Calu3 (cell line): ENCODE measurements at regions not wholly inside any gene's neighbourhood (a gene's known extent, or its start where the extent isn't known, plus 50 kb on each side); places are given as distances from the start of the nearest gene placed in this dataset.

Source experiments
- BruUV-seq: library from RNA; stranded (reverse); fragments of 400-500 nt; replicated peaks from 2 replicates; lab custom pipeline; 2021; lab: Mats Ljungman, UMichigan
- CTCF ChIA-PET: fragments of 300-600 bp; sonication (Branson Sonifier 250); formaldehyde crosslinking; loops from one replicate; lab custom pipeline; 2022; ENCODE audit warnings: antibody characterized with exemption; lab: Charles Lee
- DNase-seq: peaks from one replicate; pipeline ENCODE4 v3.0.0; 2022
- H3K27ac Mint-ChIP-seq: one replicate; pipeline ENCODE4 v1.8.0; 2022; ENCODE audit warnings: mixed read lengths; ENCODE audit not compliant: unreplicated experiment
- H3K27me3 Mint-ChIP-seq: one replicate; pipeline ENCODE4 v1.8.0; 2022; ENCODE audit warnings: mixed read lengths; ENCODE audit not compliant: unreplicated experiment
- H3K36me3 Mint-ChIP-seq: one replicate; pipeline ENCODE4 v1.8.0; 2022; ENCODE audit warnings: mild to moderate bottlenecking, moderate library complexity, mixed read lengths; ENCODE audit not compliant: insufficient read depth, unreplicated experiment
- H3K4me1 Mint-ChIP-seq: one replicate; pipeline ENCODE4 v1.8.0; 2022; ENCODE audit warnings: mild to moderate bottlenecking, low read depth, mixed read lengths; ENCODE audit not compliant: unreplicated experiment
- H3K4me3 Mint-ChIP-seq: one replicate; pipeline ENCODE4 v1.8.0; 2022; ENCODE audit warnings: mild to moderate bottlenecking, low read depth, moderate library complexity, mixed read lengths; ENCODE audit not compliant: unreplicated experiment
- H3K9me3 Mint-ChIP-seq: one replicate; pipeline ENCODE4 v1.8.0; 2022; ENCODE audit warnings: low read depth, mixed read lengths; ENCODE audit not compliant: unreplicated experiment
- intact Hi-C: fragments of 100-400 bp; cut with micrococcal nuclease; formaldehyde crosslinking; loops from one replicate; pipeline ENCODE4 v1.10.0; 2022; ENCODE audit not compliant: unreplicated experiment
- TF ChIP-seq, protein P1 (sequence below): fragments of 200-600 bp; IDR thresholded peaks from one replicate; pipeline ENCODE4 v1.8.0; 2022; ENCODE audit warnings: antibody characterized with exemption; ENCODE audit not compliant: unreplicated experiment

GRCh38 chr11:129312730-129313503 is 62.7 kb upstream of the BARX2 start:
- Mint-ChIP-seq H3K36me3 (peaks cover 13% of the 10 kb centered on the region), H3K9me3 (no peaks in the 10 kb centered on the region), H3K4me1 (peaks cover 26% of the 10 kb centered on the region), H3K27ac (no peak overlapping the region), H3K27me3 (no peaks in the 10 kb centered on the region), H3K4me3 (no peak overlapping the region)
- DNase-seq = no peak
- CTCF ChIA-PET = no interaction called here
- BruUV-seq = no TSS peak
- TF ChIP-seq, protein P1, sequence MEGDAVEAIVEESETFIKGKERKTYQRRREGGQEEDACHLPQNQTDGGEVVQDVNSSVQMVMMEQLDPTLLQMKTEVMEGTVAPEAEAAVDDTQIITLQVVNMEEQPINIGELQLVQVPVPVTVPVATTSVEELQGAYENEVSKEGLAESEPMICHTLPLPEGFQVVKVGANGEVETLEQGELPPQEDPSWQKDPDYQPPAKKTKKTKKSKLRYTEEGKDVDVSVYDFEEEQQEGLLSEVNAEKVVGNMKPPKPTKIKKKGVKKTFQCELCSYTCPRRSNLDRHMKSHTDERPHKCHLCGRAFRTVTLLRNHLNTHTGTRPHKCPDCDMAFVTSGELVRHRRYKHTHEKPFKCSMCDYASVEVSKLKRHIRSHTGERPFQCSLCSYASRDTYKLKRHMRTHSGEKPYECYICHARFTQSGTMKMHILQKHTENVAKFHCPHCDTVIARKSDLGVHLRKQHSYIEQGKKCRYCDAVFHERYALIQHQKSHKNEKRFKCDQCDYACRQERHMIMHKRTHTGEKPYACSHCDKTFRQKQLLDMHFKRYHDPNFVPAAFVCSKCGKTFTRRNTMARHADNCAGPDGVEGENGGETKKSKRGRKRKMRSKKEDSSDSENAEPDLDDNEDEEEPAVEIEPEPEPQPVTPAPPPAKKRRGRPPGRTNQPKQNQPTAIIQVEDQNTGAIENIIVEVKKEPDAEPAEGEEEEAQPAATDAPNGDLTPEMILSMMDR = no peak
- intact Hi-C loops = no loop called here

DNA sequence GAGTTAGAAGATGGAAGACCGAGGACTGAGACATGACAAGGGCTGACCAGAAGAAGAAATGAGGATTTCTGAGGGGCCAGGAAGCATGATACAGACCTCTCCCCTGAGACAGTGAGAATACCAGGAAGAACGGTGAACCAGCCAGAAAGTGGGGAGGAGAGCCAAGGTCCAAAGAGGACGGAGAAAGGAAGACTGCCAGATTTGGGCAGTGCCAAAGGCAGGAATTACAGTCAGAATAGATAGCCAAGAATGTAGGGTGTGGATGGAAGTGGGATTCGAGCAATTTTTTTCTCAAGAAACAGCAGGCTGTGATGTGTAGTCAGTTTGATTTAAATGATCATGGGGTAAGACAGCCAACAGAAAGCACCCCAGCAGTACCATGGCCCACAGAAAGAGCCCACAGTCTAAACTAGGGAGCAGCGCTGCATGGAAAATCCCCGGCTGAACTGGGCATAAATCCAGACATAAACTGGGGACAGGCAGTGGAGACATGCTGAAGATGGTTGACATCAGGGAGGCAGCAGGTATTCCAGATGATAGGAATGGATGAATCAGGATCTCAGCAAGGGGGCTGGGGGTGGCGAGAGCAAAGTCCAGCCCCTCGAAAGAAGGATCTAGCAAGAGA is 67.3 kb upstream of the BARX2 start:
- TF ChIP-seq, protein P1 = no peak
- Mint-ChIP-seq H3K4me1 (no peaks in the 10 kb centered on the region), H3K27me3 (no peaks in the 10 kb centered on the region), H3K4me3 (no peak overlapping the region), H3K36me3 (no peaks in the 10 kb centered on the region), H3K9me3 (no peaks in the 10 kb centered on the region), H3K27ac (no peak overlapping the region)
- intact Hi-C loops = no loop called here
- BruUV-seq = no TSS peak
- no peak for DNase-seq
- CTCF ChIA-PET = no interaction called here

DNA sequence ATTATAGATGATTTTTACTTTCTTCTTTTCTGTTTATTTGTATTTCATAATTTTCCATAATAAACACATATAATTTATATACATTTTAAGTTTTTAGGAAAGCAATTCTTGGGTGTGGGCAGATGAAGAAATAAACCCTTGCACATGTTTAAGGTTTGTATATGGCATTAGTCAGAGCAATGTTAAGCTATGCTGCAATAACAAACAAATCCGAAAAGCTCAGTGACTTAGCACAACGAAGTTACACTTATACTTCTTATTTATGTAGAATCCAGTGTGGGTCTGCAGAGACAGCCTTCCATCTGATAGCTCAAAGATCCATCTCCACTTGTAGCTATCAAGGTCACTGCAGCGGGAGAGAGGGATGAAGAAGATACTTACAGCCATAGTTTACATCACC is 68.5 kb upstream of the BARX2 start:
- CTCF ChIA-PET = no interaction called here
- TF ChIP-seq, protein P1 = no peak
- no peaks in the 10 kb centered on the region for H3K9me3 Mint-ChIP-seq
- no peaks in the 10 kb centered on the region for H3K27me3 Mint-ChIP-seq
- H3K4me3 Mint-ChIP-seq = no peak overlapping the region
- DNase-seq = no peak
- H3K4me1 Mint-ChIP-seq = no peaks in the 10 kb centered on the region
- no peaks in the 10 kb centered on the region for H3K36me3 Mint-ChIP-seq
- intact Hi-C loops = no loop called here
- H3K27ac Mint-ChIP-seq = no peak overlapping the region
- BruUV-seq = no TSS peak

DNA sequence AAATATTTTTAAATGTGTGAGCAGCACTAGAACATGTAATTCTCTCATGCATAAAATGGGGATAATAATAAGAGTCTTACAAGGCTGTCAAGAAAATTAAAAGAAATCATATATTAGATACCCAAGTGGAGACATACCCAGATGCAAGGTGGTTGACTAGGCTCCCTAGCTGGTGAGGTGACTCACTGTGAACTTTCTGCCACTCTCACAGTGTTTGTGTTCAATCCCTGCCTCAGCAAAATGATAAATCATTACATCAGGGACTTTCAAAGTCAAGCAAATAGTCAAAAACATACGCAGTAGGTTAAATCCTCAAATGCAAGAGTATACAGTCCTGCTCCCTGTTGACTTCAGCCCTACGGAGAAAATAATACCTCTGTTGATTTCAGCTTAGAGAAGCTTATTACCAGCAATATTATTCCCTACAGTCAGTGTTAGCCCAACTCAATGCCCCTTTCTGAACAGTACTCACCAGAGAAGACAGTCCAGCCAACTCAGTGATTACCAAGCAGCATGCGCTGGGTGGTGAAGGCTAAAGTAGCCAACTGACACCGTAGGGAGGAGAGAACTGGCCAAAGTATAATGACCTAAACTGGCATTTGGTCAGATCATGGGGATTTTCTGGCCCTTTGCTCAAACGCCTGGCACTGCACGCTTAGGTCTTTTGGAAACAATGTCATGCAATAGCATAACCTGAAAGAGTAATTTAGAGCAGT is 73.1 kb upstream of the BARX2 start:
- TF ChIP-seq, protein P1 = no peak
- DNase-seq = no peak
- no peaks in the 10 kb centered on the region for H3K27me3 Mint-ChIP-seq
- H3K9me3 Mint-ChIP-seq = no peaks in the 10 kb centered on the region
- no peaks in the 10 kb centered on the region for H3K4me1 Mint-ChIP-seq
- intact Hi-C loops = no loop called here
- no peak overlapping the region for H3K27ac Mint-ChIP-seq
- BruUV-seq = no TSS peak
- CTCF ChIA-PET = no interaction called here
- H3K36me3 Mint-ChIP-seq = no peaks in the 10 kb centered on the region
- H3K4me3 Mint-ChIP-seq = no peak overlapping the region
